ENCODE measurements at regions not wholly inside any gene's neighbourhood (a gene's known extent, or its start where the extent isn't known, plus 50 kb on each side); places are given as distances from the start of the nearest gene placed in this dataset.

DNA sequence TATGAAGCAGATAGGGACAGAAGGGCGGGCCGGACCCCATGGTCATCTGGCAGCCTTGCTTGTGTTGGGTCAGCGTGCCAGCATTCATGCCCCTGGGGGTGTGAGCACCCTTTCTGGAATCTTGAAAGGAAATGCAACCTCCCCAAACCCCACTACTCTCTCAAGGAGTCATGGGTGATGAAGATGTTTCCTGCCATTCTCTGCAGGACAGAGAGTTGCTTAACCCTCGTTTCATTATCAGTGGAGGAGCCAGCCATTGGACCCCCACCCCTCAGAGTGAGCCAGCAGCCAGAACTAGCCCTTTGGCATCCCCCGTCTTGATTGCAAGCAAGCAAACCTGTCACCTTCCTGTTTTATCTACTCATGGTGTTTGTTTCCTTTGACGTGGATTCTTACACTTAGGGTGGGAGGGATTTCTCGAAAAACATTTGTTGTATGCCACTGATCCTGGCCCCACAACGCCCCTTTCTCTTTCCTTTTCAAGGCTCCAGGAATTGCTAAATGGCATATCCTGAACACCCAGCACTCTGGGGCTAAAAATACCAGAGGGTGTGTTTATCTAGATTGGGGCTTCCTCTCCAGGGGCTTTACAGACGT, 258.3 kb downstream of the ETS1 start:
- no peak for DNase-seq (ENCODE audit: low read depth in 2 of 2)

DNA sequence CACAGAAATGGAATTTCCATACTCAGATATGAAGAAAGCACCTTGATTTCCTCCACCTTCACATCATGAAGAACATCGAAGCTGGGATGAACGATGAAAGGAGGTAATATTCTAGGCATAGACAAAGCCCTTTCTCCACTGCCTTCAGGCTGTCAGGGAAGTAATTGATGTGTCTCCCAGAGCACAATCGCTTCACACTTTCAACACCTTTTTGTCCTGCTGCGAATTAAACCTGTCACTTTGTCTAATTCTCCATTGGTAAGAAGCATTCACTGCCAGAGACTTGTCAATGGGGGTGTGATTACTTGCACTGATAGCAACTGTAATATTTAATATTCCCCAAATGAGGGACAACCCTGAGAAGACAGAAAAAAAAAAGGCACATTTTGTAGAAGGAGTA, 260.1 kb downstream of the ETS1 start:
- DNase-seq (ENCODE audit: low read depth in 2 of 2): no peak

DNA sequence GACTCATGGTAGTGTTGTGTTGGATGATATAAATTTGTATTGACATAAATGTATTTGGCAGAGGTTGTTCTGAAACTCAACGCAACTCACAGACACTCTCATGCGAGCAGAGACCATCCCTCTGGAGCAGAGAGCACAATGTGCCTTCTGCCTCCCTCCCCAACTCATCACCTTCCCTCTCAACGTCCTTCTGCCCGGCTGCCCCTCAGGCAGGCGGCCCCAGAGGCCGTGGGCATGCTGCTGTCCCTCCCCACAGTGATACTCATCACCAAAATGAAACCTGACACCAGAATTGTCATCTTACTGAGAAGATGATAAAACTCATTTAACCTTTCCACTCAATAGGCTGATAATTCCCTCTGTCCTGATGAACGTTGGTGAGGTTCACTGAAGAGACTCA, 260.6 kb downstream of the ETS1 start:
- no peak for DNase-seq (ENCODE audit: low read depth in 2 of 2)

DNA sequence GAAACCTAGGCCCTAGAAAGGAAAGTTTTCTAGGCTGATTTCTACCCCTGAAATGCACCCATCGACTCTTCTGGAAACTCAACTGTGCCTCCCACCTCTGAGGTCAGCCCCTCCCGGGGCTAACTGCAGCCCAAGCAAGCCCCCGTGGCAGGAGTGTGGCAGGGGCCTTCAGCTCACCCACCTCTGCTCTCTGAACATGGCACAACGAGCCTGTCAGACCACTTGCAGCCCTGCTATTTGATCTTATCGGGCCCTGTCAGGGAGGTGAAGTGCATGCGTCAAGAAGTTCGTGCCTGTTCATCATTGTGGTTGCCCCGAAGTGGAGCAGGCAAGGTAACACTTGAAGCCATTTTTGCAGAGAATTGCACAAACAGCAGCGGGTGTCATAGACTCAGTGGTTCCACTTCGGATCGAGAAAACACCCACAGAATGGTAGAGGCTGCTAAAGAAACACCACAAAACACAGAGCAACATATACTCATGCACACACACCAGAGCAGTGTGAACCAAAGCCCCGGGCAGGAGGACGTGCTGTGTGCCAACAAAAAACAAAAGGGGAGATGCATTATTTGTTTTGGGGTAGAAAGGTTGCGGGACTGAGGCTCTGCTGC, 262.7 kb downstream of the ETS1 start:
- DNase-seq (ENCODE audit: low read depth in 2 of 2): no peak

DNA sequence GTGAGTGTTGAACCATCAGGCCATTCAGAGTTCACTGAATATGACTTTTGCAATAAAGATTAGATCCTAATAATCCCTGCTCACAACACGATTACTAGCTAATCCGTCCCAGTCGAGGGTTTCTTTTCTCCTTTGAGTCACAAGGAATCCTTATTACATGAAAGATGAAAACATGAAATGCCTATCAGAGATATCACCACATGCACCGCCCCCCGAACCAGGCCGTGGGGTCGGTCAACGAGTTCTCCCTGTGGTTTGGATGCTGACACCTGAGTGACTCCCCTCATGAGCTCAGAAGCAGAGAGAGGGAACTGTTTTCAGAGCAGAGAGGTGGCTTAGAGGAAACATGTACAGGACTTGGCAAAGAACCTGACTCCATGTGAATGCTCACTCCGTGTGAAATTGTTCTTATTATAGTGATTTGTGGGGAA, 263.3 kb downstream of the ETS1 start:
- DNase-seq (ENCODE audit: low read depth in 2 of 2): no peak

DNA sequence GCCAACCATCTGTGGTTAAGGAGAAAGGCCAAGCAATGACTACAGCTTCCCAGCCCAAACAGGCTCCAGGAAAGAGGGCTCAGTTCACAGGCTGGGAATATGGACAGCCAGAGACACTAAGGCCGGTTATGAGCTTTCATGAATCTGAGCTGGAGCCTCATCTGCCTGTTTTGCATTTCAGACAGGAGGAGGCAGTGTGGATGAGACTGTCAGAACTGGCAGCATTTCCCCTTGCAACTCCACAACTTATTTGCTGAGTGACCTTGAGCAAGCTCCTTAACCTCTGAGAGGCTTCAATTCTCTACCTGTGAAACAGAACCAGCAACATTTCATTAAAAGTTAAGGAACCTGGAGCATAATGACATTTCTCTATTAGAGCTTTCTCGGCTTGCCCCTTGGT, 264.0 kb downstream of the ETS1 start:
- DNase-seq (ENCODE audit: low read depth in 2 of 2): no peak

DNA sequence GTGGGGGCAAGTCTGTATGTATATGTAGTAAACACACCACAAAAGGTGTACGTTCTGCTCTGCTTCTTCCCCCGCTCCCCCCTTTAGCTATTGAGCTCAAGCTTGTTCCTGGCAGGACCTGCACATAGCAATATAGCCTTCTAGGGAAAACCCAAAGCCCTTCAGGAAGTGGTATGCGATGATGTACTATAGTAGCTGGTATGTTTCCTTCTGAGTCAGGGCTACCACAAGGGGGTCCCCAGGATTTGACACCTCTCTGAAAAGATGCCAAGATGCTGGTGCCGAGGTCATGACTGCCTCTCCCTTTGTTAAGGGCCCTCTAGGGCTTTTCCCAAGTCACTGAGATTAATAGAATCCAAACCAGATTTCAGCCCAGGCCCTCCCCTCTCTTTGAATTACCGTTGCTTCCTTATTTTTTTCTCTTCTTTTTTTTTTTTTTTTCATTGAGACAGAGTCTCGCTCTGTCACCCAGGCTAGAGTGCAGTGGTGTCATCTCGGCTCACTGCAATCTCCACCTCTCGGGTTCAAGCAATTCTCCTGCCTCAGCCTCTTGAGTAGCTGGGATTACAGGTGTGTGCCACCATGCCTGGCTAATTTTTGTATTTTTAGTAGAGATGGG, 268.4 kb downstream of the ETS1 start:
- no peak for DNase-seq (ENCODE audit: low read depth in 2 of 2)

DNA sequence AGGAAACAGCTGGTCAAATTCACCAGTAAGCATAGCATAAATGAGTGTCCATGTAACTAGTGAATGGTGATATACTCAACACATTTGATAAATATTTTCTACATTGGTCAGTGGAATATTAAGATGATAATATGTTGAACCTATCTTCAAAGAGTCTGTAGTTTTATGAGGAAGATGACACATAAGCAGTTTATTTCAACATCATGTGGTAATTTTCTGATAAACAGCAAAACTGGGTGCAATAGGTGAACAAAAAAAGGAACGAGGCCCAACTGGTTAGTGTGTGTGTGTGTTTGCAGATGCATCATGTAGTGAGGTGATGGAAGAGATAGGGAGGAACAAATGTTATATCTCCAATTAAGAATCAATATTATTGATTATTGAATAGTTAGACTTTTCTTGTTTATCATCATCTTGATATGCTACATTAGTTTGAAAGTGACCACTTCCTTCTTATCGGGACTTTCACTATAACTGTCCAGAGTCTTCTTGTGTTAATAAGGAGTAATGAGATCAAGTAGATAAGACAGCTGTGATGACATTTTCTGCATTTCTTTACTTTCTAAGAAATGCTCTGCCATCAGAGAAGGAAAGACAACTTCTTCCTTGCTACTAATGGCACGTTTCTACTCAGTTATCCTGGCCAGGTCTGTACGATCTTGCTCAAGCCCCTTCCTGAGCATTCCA, 270.7 kb downstream of the ETS1 start:
- DNase-seq (ENCODE audit: low read depth in 2 of 2): no peak

DNA sequence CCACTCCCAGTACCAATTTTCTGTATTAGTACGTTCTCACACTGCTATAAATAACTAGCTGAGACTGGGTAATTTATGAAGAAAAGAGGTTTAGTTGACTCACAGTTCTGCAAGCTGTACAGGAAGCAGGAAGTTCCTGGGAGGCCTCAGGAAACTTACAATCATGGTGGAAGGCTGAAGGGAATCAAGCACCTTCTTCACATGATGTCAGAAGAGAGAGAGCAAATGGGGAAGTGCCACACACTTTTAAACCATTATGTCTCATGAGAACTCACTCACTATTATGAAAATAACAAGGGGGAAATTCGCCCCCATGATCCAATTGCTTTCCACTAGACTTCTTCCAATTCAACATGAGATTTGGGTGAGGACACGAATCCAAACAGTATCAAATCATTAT, 271.4 kb downstream of the ETS1 start:
- no peak for DNase-seq (ENCODE audit: low read depth in 2 of 2)

DNA sequence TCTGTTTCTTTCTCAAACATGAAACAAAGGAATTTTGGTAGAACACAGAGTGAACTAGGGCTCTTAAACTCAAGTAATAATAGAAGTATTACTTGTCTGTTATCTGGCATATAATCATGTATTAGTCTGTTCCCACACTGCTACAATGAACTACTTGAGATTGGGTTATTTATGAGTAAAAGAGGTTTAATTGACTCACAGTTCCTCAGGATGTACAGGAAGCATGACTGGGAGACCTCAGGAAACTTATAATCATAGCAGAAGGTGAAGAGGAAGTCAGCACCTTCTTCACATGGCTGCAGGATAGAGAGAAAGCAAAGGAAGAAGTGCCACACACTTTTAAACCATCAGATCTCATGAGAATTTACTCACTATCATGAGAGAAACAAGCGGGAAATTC, 273.4 kb downstream of the ETS1 start:
- DNase-seq (ENCODE audit: low read depth in 2 of 2): no peak

DNA sequence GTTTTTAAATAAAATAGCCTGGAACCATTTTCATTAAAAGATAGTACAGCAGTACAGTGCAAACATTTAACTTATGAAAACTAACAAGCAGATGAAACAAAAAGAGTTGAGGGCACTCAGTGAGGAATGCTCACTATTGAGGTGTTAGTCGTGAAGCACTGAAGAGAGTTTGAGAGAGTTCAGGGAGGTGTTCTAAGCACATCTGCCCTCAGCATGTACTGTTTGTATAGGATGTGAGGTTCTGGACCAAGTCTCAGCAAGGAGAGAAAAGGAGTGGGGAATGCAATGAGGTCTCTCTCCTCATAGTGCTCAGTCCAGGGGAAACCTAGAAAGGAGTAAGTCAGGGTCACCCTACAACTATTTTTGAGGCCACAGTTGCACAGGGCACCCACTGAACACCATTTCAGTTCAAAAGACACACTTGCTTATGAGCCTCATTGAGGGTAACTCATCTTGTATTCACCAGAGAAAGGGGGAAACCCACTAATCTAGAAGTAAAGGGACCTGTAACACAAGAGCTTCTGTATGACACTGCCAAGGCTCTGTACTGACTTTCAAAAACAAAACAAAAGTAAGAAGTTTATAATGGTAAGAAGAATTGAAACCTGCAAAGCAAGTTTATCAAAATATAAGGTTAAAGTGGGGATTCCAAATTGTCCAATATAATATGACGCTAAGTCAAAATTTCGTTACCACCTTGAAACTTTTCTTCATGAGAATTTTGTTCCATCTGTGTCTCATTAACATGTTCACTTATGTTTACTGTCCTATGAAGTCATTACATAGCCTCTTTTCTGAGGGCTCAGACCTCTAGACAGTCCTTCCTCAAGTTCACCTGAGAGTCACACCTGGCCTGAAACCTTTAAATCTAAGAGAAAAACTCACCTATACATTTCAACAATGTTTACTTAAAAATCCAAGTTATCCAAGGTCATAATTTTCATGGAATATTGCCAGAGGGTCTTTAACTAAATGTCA, 275.3 kb downstream of the ETS1 start:
- no peak for DNase-seq (ENCODE audit: low read depth in 2 of 2)

DNA sequence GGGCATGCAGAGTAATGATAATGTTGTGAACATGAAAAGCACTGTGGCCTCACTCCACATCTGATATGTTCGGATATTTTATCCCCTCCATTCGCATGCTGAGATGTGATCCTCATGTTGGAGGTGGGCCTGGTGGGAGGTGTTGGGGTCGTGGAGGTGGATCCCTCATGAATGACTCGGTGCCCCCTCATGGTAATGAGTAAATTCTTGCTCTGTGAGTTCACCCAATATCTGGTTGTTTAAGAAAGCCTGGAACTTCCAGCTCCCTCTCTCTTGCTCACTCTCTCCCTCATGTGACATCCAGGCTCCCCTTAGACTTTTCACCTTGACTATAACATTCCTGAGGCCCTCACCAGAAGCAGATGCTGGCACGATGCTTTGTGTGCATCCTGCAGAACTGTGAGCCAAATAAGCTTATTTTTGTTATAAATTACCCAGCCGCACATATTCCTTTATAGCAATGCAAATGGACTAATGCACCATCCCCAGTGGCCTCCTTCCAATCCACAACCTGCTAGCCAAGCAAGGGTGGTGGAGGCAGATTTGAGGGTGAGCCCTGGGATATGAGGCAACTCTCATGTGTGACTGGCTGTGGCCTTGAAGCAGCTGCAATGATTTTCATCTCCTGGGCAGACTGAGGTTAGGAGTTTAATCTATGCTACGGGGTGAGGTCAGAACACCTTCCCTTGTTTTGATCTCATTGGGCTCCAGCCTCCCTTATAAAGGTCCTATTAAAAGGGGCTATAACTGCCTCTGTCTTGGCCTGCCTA, 276.5 kb downstream of the ETS1 start:
- DNase-seq (ENCODE audit: low read depth in 2 of 2): no peak

DNA sequence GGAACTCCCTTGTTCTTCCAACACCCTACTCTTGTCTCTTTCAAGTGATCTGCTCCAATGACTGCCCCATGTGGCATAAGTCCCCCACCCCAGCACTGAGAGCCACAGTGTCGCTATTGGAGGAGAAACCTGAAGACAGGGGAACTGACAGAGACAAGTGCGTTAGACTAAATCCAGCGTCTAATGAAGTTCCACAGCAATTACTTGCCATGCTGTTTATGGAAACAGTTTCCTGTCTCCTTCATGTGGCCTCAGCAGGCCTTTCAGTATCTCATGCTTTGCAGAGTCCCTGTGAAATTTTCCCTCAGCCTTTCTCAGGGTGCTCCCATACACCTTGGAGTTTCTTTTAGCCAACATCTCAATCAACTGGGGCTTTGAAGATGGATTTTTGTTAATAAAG, 277.4 kb downstream of the ETS1 start:
- no peak for DNase-seq (ENCODE audit: low read depth in 2 of 2)

DNA sequence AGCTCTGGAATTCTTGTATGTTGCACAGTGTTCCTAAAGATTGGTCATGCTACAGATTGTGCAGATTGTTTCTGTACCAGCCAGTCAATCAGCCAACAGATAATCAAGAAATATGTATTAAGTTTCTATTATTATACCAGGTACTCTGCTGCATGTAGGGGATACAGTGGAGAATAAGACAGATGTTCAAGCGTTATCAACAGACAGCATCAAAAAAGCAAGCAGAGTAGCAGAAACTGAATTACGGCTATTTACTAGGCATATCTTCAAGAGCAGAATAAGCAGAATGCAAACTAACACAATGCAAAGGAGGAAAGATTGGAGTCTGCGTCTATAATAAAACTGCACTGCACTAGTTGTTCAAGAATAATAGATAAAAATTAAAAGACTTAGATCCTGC, 278.6 kb downstream of the ETS1 start:
- no peak for DNase-seq (ENCODE audit: low read depth in 2 of 2)

DNA sequence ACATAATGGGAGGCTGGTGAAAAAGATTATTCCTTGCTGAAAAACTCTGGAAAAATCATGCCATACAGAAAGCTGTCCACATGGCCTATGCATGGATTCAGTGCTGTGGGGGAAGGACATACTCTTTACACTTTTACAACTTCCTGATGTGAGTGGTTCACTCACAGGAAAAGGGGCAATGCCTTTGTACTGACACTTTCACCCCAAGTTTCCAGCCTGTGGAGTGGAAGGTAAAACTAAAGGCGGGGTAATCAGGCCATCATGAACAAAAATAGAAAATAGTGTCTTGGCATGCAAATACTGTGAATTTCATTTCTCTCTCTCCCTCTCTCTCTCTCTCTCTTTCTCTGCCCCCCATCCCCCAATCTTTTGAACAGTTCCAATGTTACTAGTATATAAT, 281.8 kb downstream of the ETS1 start:
- DNase-seq (ENCODE audit: low read depth in 2 of 2): no peak

DNA sequence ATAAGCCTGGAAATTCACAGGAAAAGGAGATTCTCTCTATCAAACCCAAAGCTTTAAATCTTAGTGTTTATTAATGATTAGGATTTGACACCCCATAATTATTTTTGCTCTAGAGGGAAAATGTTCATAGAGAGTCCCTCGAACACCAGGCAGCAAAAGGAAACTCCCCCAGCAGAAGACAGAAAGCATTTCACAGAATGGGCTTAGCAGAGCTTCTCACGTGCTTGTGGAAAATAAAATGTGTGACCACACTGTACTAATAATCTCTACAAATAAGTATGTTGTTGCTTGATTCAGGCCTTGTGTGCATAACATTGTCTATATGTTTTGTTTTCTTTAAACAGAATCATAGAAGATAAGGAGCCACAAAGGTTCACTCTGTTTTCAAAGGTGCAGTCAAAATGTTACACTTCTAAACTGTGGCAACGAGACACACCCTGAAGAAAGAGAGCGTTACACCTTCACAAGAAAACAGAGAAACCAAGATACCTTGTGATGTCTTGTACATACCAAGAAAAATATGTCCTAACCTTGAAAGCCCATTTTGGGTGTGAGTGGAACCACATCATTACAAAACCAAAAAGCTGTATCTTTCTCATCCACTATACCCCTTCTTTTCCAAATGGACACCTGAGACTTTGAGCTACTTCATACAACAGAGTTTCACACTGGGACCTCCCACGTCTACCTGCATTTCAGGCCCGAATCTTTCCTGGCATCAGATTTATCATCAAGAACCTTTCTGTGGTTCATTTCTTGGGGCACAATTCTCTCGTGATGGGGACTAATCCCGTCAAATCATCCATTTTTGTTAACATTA, 282.5 kb downstream of the ETS1 start:
- no peak for DNase-seq (ENCODE audit: low read depth in 2 of 2)

DNA sequence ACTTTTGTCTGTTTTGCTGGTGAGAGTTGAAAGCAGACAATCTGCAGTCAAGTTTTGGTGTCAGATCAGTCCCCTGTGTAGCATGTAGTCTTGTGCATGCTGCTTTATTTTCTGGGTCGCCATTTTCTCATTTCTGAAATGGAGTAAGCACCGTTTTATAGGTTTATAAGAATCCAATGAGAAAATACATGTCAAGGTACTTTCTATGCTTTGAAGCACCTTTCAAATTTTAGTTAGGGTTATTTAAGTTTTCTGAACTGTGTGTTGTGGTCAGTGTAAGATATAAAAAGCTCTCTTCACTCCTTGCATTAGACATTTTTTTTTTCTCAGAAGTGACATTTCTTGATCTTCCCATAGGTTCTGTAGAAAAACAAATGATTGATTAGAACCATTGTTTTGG, 283.2 kb downstream of the ETS1 start:
- DNase-seq (ENCODE audit: low read depth in 2 of 2): no peak

DNA sequence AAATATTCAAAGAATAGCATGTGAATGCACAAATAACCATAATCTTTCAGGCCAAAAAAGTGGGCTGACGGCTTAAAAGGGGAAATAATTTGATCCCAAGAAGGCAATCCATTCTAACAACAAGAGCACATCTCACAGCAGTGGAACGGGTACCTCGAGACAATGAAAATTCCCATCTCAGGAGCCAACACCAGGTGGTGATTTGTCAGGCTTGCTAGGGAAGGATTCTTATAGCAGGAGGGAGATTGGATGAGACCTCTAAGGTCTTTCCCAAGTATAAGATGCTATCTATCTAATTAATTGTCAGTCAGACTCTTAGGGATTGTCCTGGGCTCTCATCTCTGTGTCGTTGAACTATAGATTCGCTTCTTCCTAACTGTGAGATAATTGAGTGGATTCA, 284.0 kb downstream of the ETS1 start:
- DNase-seq (ENCODE audit: low read depth in 2 of 2): no peak

DNA sequence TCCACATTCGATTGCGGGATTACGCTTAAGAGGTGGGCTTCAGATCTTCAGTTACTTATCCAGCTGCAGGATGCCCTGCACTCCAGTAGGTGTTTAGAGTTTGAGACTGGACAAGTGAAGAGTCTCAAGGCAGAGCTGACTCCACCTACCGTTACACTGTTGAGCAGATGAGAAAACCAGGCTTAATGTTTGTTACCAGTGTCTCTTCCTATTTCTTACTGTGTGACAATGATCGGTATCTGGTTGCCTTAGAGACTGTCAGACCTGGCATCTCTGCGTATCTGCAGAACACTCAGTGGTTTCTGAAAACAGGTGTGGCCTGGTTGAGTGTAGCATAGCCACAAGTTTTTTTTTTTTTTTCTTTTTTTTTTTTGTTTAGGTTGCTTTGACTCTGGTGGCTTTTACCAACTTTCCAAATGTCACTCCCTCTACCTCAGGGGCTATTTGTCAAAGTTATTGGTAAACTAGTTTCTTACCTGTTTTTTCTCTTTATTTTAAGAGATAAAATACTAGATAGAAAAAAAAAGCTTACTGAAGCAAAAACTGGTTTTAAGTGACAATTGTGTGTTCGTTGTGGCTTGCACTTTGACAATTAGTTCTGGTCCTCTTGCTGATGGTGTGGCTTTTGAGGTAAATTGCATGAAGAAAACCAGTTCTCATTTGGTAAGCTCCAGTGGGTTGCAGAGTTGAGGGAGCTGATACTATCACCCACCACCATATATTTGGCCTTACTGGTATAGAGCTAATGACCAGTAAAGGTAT, 284.8 kb downstream of the ETS1 start:
- DNase-seq (ENCODE audit: low read depth in 2 of 2): no peak

DNA sequence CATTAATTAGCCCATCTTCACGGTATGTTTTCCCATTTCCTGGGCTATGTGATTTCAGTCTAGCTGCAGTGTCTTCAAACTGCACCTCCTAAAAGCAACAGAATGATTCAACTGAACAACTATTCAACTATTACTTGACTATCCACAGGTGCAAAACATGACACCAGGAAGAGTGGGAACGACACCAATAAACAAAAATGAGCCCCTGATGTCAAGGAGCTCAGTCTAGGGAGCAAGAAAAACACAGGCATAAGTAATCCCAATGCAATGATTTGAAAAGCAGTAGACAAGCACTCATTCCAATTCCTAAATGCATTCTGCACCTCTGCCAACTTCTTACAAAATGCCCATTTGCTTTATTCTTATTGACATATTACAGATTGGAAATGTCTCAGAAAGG, 285.6 kb downstream of the ETS1 start:
- no peak for DNase-seq (ENCODE audit: low read depth in 2 of 2)
